GM23248 (cell line): ENCODE measurements at regions not wholly inside any gene's neighbourhood (a gene's known extent, or its start where the extent isn't known, plus 50 kb on each side); places are given as distances from the start of the nearest gene placed in this dataset.

Experiments
- DNase-seq: peaks from one replicate; pipeline ENCODE4 v3.0.0-alpha.2; 2015
- H2AFZ ChIP-seq: fragments of 200-600 bp; sonication (generic); 2 replicates; pipeline ENCODE4 v1.6.1; 2016; ENCODE audit warnings: antibody characterized with exemption
- H3F3A ChIP-seq: fragments of 200-600 bp; sonication (generic); 2 replicates; pipeline ENCODE4 v1.6.1; 2016; ENCODE audit warnings: mild to moderate bottlenecking, antibody characterized with exemption, mixed run types; ENCODE audit not compliant: insufficient read depth
- H3K27ac ChIP-seq: fragments of 200-600 bp; sonication (generic); 2 replicates; pipeline ENCODE4 v1.5.1; 2016; ENCODE audit warnings: mild to moderate bottlenecking
- H3K27me3 ChIP-seq: fragments of 200-600 bp; sonication (generic); replicated peaks from 2 replicates; pipeline ENCODE4 v1.6.1; 2016; ENCODE audit warnings: mild to moderate bottlenecking; ENCODE audit not compliant: insufficient read depth
- H3K36me3 ChIP-seq: fragments of 200-600 bp; sonication (generic); 2 replicates; pipeline ENCODE4 v1.6.1; 2016; ENCODE audit warnings: low read depth, mild to moderate bottlenecking
- H3K4me1 ChIP-seq: fragments of 200-600 bp; sonication (generic); 2 replicates; pipeline ENCODE4 v1.6.1; 2016; ENCODE audit warnings: mild to moderate bottlenecking; ENCODE audit not compliant: insufficient read depth
- H3K4me2 ChIP-seq: fragments of 200-600 bp; sonication (generic); one replicate; pipeline ENCODE4 v1.6.1; 2016; ENCODE audit warnings: mild to moderate bottlenecking; ENCODE audit not compliant: unreplicated experiment
- H3K4me3 ChIP-seq: fragments of 200-600 bp; sonication (generic); 2 replicates; pipeline ENCODE4 v1.5.1; 2016; ENCODE audit warnings: mild to moderate bottlenecking
- H3K79me2 ChIP-seq: fragments of 200-600 bp; sonication (generic); 2 replicates; pipeline ENCODE4 v1.6.1; 2016; ENCODE audit warnings: mild to moderate bottlenecking; ENCODE audit not compliant: insufficient read depth
- H3K9ac ChIP-seq: fragments of 200-600 bp; sonication (generic); 2 replicates; pipeline ENCODE4 v1.6.1; 2016; ENCODE audit warnings: mild to moderate bottlenecking
- H3K9me2 ChIP-seq: fragments of 200-600 bp; sonication (generic); 2 replicates; pipeline ENCODE4 v1.6.1; 2016; ENCODE audit warnings: mixed run types, mild to moderate bottlenecking, moderate library complexity; ENCODE audit not compliant: insufficient read depth
- H3K9me3 ChIP-seq: fragments of 200-600 bp; sonication (generic); one replicate; pipeline ENCODE4 v1.6.1; 2017; ENCODE audit warnings: low read depth
- H4K20me1 ChIP-seq: fragments of 200-600 bp; sonication (generic); 2 replicates; pipeline ENCODE4 v1.6.0; 2016; ENCODE audit not compliant: insufficient read depth
- EZH2 ChIP-seq: fragments of 200-600 bp; sonication (generic); IDR thresholded peaks from 2 replicates; pipeline ENCODE4 v1.6.1; 2018; ENCODE audit warnings: antibody characterized with exemption, mild to moderate bottlenecking; ENCODE audit not compliant: insufficient read depth, poor library complexity, severe bottlenecking
- EZH2phosphoT487 ChIP-seq: fragments of 200-600 bp; sonication (generic); IDR thresholded peaks from 2 replicates; pipeline ENCODE4 v1.6.1; 2018; ENCODE audit warnings: antibody characterized with exemption, moderate library complexity, mild to moderate bottlenecking, low read depth; ENCODE audit not compliant: insufficient read depth
- WGBS, 2 experiments: methylation state at CpG; one replicate each; pipeline ENCODE4 v1.1.6; 2015 to 2017; ENCODE audit warnings: low lambda C conversion rate in 2 of 2, low coverage in 1 of 2; ENCODE audit errors: missing lambda C conversion rate in 2 of 2; 5-methylcytosine and 5-hydroxymethylcytosine counted together
- in situ Hi-C: fragments of 300-500 bp; cut with MboI; formaldehyde crosslinking; loops from 2 replicates; pipeline ENCODE4 v1.15.0; 2020

GRCh38 chr2:195515551-195515950 is 141.5 kb upstream of the SLC39A10 start:
- H3K36me3 ChIP-seq, result no peaks in the 10 kb centered on the region
- H3K4me1 ChIP-seq, result peaks cover 5% of the 10 kb centered on the region
- H3K9me3 ChIP-seq, result no peaks in the 10 kb centered on the region
- WGBS, 2 experiments, result 92% methylated on average over 15 to 22 of the region's 24 CpGs
- H3K9ac ChIP-seq, result no peak overlapping the region
- no peak overlapping the region for H2AFZ ChIP-seq
- H3K79me2 ChIP-seq, result no peaks in the 10 kb centered on the region
- H3K27me3 ChIP-seq, result no peaks in the 10 kb centered on the region
- H3K4me3 ChIP-seq, result no peak overlapping the region
- in situ Hi-C loops, result no loop called here
- H3K27ac ChIP-seq, result no peak overlapping the region
- DNase-seq, result no peak
- H3F3A ChIP-seq, result 0 out of 2 replicates have a peak, but pooled peaks cover 6% of the 10 kb centered on the region
- H3K9me2 ChIP-seq, result no peaks in the 10 kb centered on the region
- no peak overlapping the region for H3K4me2 ChIP-seq
- no peaks in the 10 kb centered on the region for H4K20me1 ChIP-seq
- TF ChIP-seq EZH2phosphoT487 (no peak), EZH2 (no peak)

DNA sequence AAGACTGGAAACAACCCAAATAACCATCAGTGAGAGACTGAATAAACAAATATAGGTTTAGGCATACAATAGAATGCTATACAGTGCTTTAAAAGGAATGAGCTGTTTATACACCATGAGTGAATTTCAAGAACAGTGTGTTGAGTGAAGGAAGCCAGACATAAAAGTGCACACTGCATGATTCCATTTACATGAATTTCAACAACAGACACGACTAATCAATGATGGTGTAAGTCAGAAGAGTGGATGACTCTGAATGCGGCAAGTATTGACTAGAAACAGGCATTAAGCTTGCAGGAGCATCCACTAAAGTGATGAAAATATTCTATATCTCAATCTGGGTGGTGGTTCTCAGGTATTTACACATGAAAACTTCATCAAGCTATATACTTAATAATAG is 142.7 kb upstream of the SLC39A10 start:
- Histone ChIP-seq H4K20me1 (no peaks in the 10 kb centered on the region), H3K4me2 (no peak overlapping the region), H3F3A (no peaks in the 10 kb centered on the region), H3K9me2 (no peaks in the 10 kb centered on the region), H3K27me3 (no peaks in the 10 kb centered on the region), H3K36me3 (no peaks in the 10 kb centered on the region), H3K79me2 (no peaks in the 10 kb centered on the region), H2AFZ (peak overlapping the region; percentile 44; the same call in 1 of the 2 replicates), H3K9me3 (no peaks in the 10 kb centered on the region), H3K9ac (no peak overlapping the region), H3K4me1 (no peaks in the 10 kb centered on the region; the same call in 1 of the 2 replicates), H3K4me3 (no peak overlapping the region), H3K27ac (no peak overlapping the region)
- in situ Hi-C loops, result no loop called here
- WGBS, 2 experiments, result 45 to 52% methylated on average over 2 of the region's 2 CpGs
- peak; percentile 47 for DNase-seq
- TF ChIP-seq EZH2 (no peak), EZH2phosphoT487 (no peak)

DNA sequence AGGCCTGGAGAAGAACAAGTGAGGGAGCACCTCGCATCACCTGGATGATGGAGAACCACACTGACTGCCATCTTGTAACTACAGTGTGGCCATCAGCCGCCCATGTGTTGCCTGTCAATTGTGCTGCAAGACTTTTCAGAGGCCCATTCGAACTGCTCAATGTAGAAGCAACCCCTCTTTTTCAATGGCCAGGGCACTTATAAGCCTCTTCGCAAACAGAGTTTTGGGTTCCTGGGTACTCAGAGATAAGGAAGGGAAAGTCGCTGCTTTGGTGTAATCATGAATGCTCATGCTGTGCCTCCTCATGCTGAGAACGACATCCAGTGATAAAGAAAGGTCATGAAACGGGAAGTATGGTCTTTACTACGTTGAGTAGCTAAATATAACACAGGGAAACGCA is 143.9 kb upstream of the SLC39A10 start:
- H3K27ac ChIP-seq, result no peak overlapping the region
- H3K79me2 ChIP-seq, result no peaks in the 10 kb centered on the region
- H3K36me3 ChIP-seq, result no peaks in the 10 kb centered on the region
- H3K9ac ChIP-seq, result no peak overlapping the region
- H3K4me2 ChIP-seq, result no peak overlapping the region
- no peaks in the 10 kb centered on the region for H3F3A ChIP-seq
- DNase-seq, result no peak
- H3K4me3 ChIP-seq, result no peak overlapping the region
- no peaks in the 10 kb centered on the region for H3K9me3 ChIP-seq
- H4K20me1 ChIP-seq, result no peaks in the 10 kb centered on the region
- no peak overlapping the region for H2AFZ ChIP-seq
- WGBS, 2 experiments, result 64 to 74% methylated on average over 9 of the region's 9 CpGs
- no peaks in the 10 kb centered on the region; the same call in 1 of the 2 replicates for H3K4me1 ChIP-seq
- in situ Hi-C loops, result no loop called here
- H3K27me3 ChIP-seq, result no peaks in the 10 kb centered on the region
- no peak for TF ChIP-seq EZH2
- TF ChIP-seq EZH2phosphoT487, result no peak
- no peaks in the 10 kb centered on the region for H3K9me2 ChIP-seq

DNA sequence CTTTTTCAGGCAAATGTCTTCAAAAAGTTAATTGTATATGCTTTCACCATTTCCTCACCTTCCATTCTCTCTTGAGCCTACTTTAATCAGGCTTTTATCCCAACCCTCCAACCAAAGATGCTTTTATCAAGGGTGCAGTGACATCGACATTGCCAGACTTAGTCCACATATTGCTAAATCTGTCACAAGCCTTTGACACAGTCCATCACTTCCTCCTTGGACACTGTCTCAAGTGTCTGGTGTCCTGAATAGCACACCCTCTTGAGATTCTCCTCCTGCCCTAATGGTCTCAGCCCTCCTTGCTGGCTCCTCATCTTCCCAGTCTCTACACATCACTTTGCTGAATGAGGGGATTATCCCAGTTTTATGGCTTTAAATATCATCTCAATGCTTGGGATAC is 147.5 kb upstream of the SLC39A10 start:
- Histone ChIP-seq H3K27me3 (no peaks in the 10 kb centered on the region), H3K4me1 (no peaks in the 10 kb centered on the region; the same call in 1 of the 2 replicates), H3K27ac (no peak overlapping the region), H3F3A (no peaks in the 10 kb centered on the region), H4K20me1 (no peaks in the 10 kb centered on the region), H3K9me2 (no peaks in the 10 kb centered on the region), H3K4me3 (no peak overlapping the region), H3K4me2 (no peak overlapping the region), H3K9me3 (no peaks in the 10 kb centered on the region), H3K79me2 (no peaks in the 10 kb centered on the region), H3K36me3 (no peaks in the 10 kb centered on the region), H2AFZ (no peak overlapping the region), H3K9ac (no peak overlapping the region)
- in situ Hi-C loops, result no loop called here
- WGBS, 2 experiments, result 45 to 60% methylated on average over 1 of the region's 1 CpG
- TF ChIP-seq EZH2phosphoT487 (no peak), EZH2 (no peak)
- no peak for DNase-seq

DNA sequence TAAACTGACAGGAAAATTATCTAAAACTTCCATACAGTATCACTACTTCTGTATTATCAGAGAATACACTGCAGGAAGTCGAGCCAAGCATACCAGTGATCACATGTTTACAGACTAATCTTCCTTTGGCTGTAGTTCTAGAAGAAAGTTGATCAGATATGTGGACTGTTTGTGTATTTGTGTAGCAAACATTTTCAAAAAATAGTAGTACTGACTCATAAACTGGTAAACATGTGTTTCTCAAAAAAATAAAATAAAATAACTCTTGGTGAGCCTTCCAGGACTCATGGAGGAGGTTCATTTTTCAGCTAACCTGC is 148.9 kb upstream of the SLC39A10 start:
- no peak for DNase-seq

More for the DNA sequence above, 148.9 kb upstream of the SLC39A10 start:
- H4K20me1 ChIP-seq, result no peaks in the 10 kb centered on the region
- H3K4me1 ChIP-seq, result no peaks in the 10 kb centered on the region; the same call in 1 of the 2 replicates
- H3K27ac ChIP-seq, result no peak overlapping the region
- H3K4me2 ChIP-seq, result no peak overlapping the region
- no peak overlapping the region for H3K4me3 ChIP-seq
- H3F3A ChIP-seq, result no peaks in the 10 kb centered on the region
- TF ChIP-seq EZH2phosphoT487 (no peak), EZH2 (no peak)
- H2AFZ ChIP-seq, result no peak overlapping the region
- H3K27me3 ChIP-seq, result no peaks in the 10 kb centered on the region
- no peaks in the 10 kb centered on the region for H3K36me3 ChIP-seq
- H3K9me2 ChIP-seq, result no peaks in the 10 kb centered on the region
- no peak overlapping the region for H3K9ac ChIP-seq
- H3K9me3 ChIP-seq, result no peaks in the 10 kb centered on the region
- 40 to 43% methylated on average over 1 of the region's 1 CpG for WGBS, 2 experiments
- H3K79me2 ChIP-seq, result no peaks in the 10 kb centered on the region
- in situ Hi-C loops, result no loop called here
